ENCODE measurements at regions not wholly inside any gene's neighbourhood (a gene's known extent, or its start where the extent isn't known, plus 50 kb on each side); places are given as distances from the start of the nearest gene placed in this dataset.

DNA sequence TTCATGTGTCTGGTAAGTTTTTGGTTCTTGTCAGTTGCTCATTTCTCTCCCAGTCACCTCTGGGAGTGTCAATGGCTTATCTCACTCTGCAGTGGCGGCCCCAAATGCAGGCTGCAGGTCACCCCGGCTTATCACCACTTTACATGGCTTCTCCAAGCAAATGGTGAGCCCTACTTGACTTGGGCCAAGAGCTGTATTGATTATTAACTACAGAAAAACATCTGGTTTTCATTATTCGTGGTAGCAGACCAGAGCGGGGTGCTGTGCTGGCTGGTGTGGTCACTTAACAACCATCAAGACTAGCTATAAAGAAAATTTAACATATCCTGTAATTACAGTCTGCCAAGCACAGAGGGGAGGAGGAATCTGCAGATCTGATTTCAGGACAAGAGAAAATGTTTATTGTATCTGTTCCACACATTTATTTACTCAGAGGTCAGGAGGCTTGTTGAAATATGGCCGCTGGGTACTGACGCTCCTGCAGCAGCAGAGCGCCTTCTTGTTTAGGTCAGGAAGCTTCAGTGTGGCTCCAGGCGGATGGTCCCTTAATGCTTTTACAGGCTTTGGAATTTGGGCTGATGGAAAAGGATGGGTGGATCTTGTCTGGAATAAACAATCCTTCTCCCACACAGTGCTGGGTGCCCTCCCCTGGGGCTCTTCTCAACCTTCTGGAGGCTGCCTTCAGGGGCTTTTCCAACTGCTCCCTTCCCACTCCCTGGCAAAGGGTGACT, 87.8 kb downstream of the HLX start:
- TF ChIP-seq, protein P1, sequence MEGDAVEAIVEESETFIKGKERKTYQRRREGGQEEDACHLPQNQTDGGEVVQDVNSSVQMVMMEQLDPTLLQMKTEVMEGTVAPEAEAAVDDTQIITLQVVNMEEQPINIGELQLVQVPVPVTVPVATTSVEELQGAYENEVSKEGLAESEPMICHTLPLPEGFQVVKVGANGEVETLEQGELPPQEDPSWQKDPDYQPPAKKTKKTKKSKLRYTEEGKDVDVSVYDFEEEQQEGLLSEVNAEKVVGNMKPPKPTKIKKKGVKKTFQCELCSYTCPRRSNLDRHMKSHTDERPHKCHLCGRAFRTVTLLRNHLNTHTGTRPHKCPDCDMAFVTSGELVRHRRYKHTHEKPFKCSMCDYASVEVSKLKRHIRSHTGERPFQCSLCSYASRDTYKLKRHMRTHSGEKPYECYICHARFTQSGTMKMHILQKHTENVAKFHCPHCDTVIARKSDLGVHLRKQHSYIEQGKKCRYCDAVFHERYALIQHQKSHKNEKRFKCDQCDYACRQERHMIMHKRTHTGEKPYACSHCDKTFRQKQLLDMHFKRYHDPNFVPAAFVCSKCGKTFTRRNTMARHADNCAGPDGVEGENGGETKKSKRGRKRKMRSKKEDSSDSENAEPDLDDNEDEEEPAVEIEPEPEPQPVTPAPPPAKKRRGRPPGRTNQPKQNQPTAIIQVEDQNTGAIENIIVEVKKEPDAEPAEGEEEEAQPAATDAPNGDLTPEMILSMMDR (IDR thresholded peaks at IDR 0.05; ENCODE audit: insufficient read depth, low read length) = no peak
- no peak for TF ChIP-seq POLR2AphosphoS5 (IDR thresholded peaks at IDR 0.05; ENCODE audit: low read depth)
